KMS-11 (cell line): ENCODE measurements at regions not wholly inside any gene's neighbourhood (a gene's known extent, or its start where the extent isn't known, plus 50 kb on each side); places are given as distances from the start of the nearest gene placed in this dataset.

Experiments used
- H2AFZ ChIP-seq: fragments of 200-600 bp; sonication (generic); 2 replicates; pipeline ENCODE4 v1.6.1; 2016; ENCODE audit warnings: antibody characterized with exemption, mixed run types, low read depth
- H3K27ac ChIP-seq: fragments of 200-600 bp; sonication (generic); 2 replicates; pipeline ENCODE4 v1.6.1; 2016; ENCODE audit warnings: mild to moderate bottlenecking, mixed run types
- H3K27me3 ChIP-seq: fragments of 200-600 bp; sonication (generic); 2 replicates; pipeline ENCODE4 v1.6.1; 2017; ENCODE audit warnings: mild to moderate bottlenecking, low read depth, mixed run types, moderate library complexity; ENCODE audit not compliant: insufficient read depth
- H3K36me3 ChIP-seq: fragments of 200-600 bp; sonication (generic); 2 replicates; pipeline ENCODE4 v1.6.1; 2017; ENCODE audit warnings: mild to moderate bottlenecking, mixed run types; ENCODE audit not compliant: insufficient read depth
- H3K4me1 ChIP-seq: fragments of 200-600 bp; sonication (generic); 2 replicates; pipeline ENCODE4 v1.6.1; 2016; ENCODE audit warnings: mild to moderate bottlenecking, low read depth, mixed run types; ENCODE audit not compliant: poor library complexity, severe bottlenecking
- H3K4me2 ChIP-seq: fragments of 200-600 bp; sonication (generic); 2 replicates; pipeline ENCODE4 v1.7.0; 2016; ENCODE audit warnings: mild to moderate bottlenecking, mixed run types
- H3K4me3 ChIP-seq: fragments of 200-600 bp; sonication (generic); IDR thresholded peaks from 2 replicates; pipeline ENCODE4 v1.6.1; 2017; ENCODE audit warnings: low read depth, low read length, mixed read lengths; ENCODE audit not compliant: insufficient read depth
- H3K79me2 ChIP-seq: fragments of 200-600 bp; sonication (generic); 2 replicates; pipeline ENCODE4 v1.6.1; 2016; ENCODE audit warnings: low read depth, mixed run types; ENCODE audit not compliant: insufficient read depth
- H3K9ac ChIP-seq: fragments of 200-600 bp; sonication (generic); 2 replicates; pipeline ENCODE4 v1.6.1; 2016; ENCODE audit warnings: mild to moderate bottlenecking, mixed run types
- H4K20me1 ChIP-seq: fragments of 200-600 bp; sonication (generic); 2 replicates; pipeline ENCODE4 v1.6.1; 2016; ENCODE audit warnings: mild to moderate bottlenecking, mixed run types; ENCODE audit not compliant: insufficient read depth
- CTCF ChIP-seq: fragments of 200-600 bp; sonication (generic); conservative IDR thresholded peaks from 2 replicates; pipeline ENCODE4 v1.6.1; 2017; ENCODE audit warnings: low read depth, mild to moderate bottlenecking, antibody characterized with exemption, low read length, moderate library complexity, mixed read lengths

- H3K4me1 ChIP-seq = no peaks in the 10 kb centered on the region
- H3K79me2 ChIP-seq = no peaks in the 10 kb centered on the region
- H3K4me2 ChIP-seq = no peak overlapping the region
- no peak overlapping the region for H3K27ac ChIP-seq
- H3K36me3 ChIP-seq = no peaks in the 10 kb centered on the region
- H2AFZ ChIP-seq = no peak overlapping the region
- no peak for TF ChIP-seq CTCF
- no peak overlapping the region for H3K4me3 ChIP-seq
- H3K27me3 ChIP-seq = no peaks in the 10 kb centered on the region
- no peaks in the 10 kb centered on the region for H4K20me1 ChIP-seq
- H3K9ac ChIP-seq = no peak overlapping the region
Observed at GRCh38 chr5:166367391-166367790, 1924.1 kb upstream of the WWC1 start.

- Histone ChIP-seq H3K9ac (no peak overlapping the region), H3K27ac (no peak overlapping the region), H3K36me3 (no peaks in the 10 kb centered on the region), H2AFZ (no peak overlapping the region), H3K4me3 (no peak overlapping the region), H3K79me2 (no peaks in the 10 kb centered on the region), H3K4me2 (no peak overlapping the region), H3K27me3 (no peaks in the 10 kb centered on the region), H4K20me1 (no peaks in the 10 kb centered on the region), H3K4me1 (no peaks in the 10 kb centered on the region)
- no peak for TF ChIP-seq CTCF
Observed at GRCh38 chr5:166369346-166369745, 1922.1 kb upstream of the WWC1 start.

- H3K36me3 ChIP-seq = no peaks in the 10 kb centered on the region
- no peaks in the 10 kb centered on the region for H4K20me1 ChIP-seq
- H2AFZ ChIP-seq = no peak overlapping the region
- no peaks in the 10 kb centered on the region for H3K79me2 ChIP-seq
- no peak overlapping the region for H3K9ac ChIP-seq
- H3K27ac ChIP-seq = no peak overlapping the region
- no peaks in the 10 kb centered on the region for H3K27me3 ChIP-seq
- TF ChIP-seq CTCF = no peak
- H3K4me2 ChIP-seq = no peak overlapping the region
- no peaks in the 10 kb centered on the region for H3K4me1 ChIP-seq
- no peak overlapping the region for H3K4me3 ChIP-seq
Observed at GRCh38 chr5:166369807-166370206, 1921.6 kb upstream of the WWC1 start.

- Histone ChIP-seq H3K36me3 (no peaks in the 10 kb centered on the region), H2AFZ (no peak overlapping the region)
Observed at GRCh38 chr5:166370928-166371690, 1920.3 kb upstream of the WWC1 start.

More at GRCh38 chr5:166370928-166371690, 1920.3 kb upstream of the WWC1 start:
- no peak overlapping the region for H3K4me2 ChIP-seq
- H3K27me3 ChIP-seq = no peaks in the 10 kb centered on the region
- H3K4me3 ChIP-seq = no peak overlapping the region
- no peak overlapping the region for H3K9ac ChIP-seq
- no peaks in the 10 kb centered on the region for H3K4me1 ChIP-seq
- no peaks in the 10 kb centered on the region for H4K20me1 ChIP-seq
- H3K79me2 ChIP-seq = no peaks in the 10 kb centered on the region
- no peak for TF ChIP-seq CTCF
- H3K27ac ChIP-seq = no peak overlapping the region
